Uterus (tissue), 2 donors: ENCODE measurements at regions not wholly inside any gene's neighbourhood (a gene's known extent, or its start where the extent isn't known, plus 50 kb on each side); places are given as distances from the start of the nearest gene placed in this dataset.

ENCODE experiments used
- CTCF ChIP-seq, 4 experiments: fragments of 200-600 bp in 2 of 4; fragments of 450-650 bp in 2 of 4; sonication (generic) in 2 of 4; IDR thresholded peaks; one replicate each; pipeline ENCODE4 v1.5.1; 2016 to 2019; ENCODE audit warnings: antibody characterized with exemption in 4 of 4, mild to moderate bottlenecking in 2 of 4, moderate library complexity in 1 of 4
- POLR2A ChIP-seq, 2 donors: fragments of 450-650 bp; IDR thresholded peaks; one replicate each; pipeline ENCODE4 v1.6.1; 2016; ENCODE audit warnings: antibody characterized with exemption in 2 of 2, mild to moderate bottlenecking in 1 of 2, moderate library complexity in 1 of 2

- TF ChIP-seq POLR2A (IDR thresholded peaks at IDR 0.05) (no peak), CTCF (IDR thresholded peaks at IDR 0.05) (no peak)
Measured at GRCh38 chr7:26097837-26098668, 53.9 kb upstream of the NFE2L3 start.
